Neuronal stem cell (in vitro differentiated cells): ENCODE measurements at regions not wholly inside any gene's neighbourhood (a gene's known extent, or its start where the extent isn't known, plus 50 kb on each side); places are given as distances from the start of the nearest gene placed in this dataset.
"Not testable (repeated sequence)": the region's sequence is repeated elsewhere in the genome, so short reads cannot be mapped to it uniquely, and the experiment has no call there.

Source experiments
- DNase-seq: peaks from one replicate; pipeline ENCODE4 v3.0.0-alpha.2; 2013; ENCODE audit warnings: low spot score
- H2AFZ ChIP-seq: one replicate; pipeline ENCODE4 v1.6.1; 2013; ENCODE audit warnings: mild to moderate bottlenecking, low read length, inconsistent platforms
- H2AK5ac ChIP-seq: 2 replicates; pipeline ENCODE4 v1.6.1; 2013; ENCODE audit warnings: low read depth, mild to moderate bottlenecking, inconsistent platforms, low read length, moderate library complexity, mixed read lengths
- H2BK120ac ChIP-seq: 2 replicates; pipeline ENCODE4 v1.6.1; 2013; ENCODE audit warnings: low read depth, mild to moderate bottlenecking, inconsistent platforms, low read length, moderate library complexity, mixed read lengths
- H2BK12ac ChIP-seq: one replicate; pipeline ENCODE4 v1.6.1; 2013; ENCODE audit warnings: low read length, inconsistent platforms
- H2BK15ac ChIP-seq: 2 replicates; pipeline ENCODE4 v1.6.1; 2013; ENCODE audit warnings: mild to moderate bottlenecking, low read length, inconsistent platforms, mixed read lengths
- H2BK5ac ChIP-seq: one replicate; pipeline ENCODE4 v1.6.1; 2013; ENCODE audit warnings: inconsistent platforms, mild to moderate bottlenecking, low read length, moderate library complexity
- H3K14ac ChIP-seq: one replicate; pipeline ENCODE4 v1.6.1; 2013; ENCODE audit warnings: low read length, inconsistent platforms
- H3K18ac ChIP-seq: 2 replicates; pipeline ENCODE4 v1.6.1; 2013; ENCODE audit warnings: low read length, inconsistent platforms
- H3K23ac ChIP-seq: 2 replicates; pipeline ENCODE4 v1.6.1; 2013; ENCODE audit warnings: low read depth, mild to moderate bottlenecking, mixed read lengths, low read length, inconsistent platforms; ENCODE audit not compliant: poor library complexity
- H3K27ac ChIP-seq: replicated peaks from 3 replicates; pipeline ENCODE4 v1.5.1; 2013; ENCODE audit warnings: low read length, inconsistent platforms
- H3K27me3 ChIP-seq, 3 experiments: 2 replicates each; pipeline ENCODE4 v1.6.1; 2013; ENCODE audit warnings: low read length in 3 of 3, mild to moderate bottlenecking in 2 of 3, inconsistent platforms in 1 of 3, low read depth in 1 of 3, mixed read lengths in 1 of 3, moderate library complexity in 1 of 3; ENCODE audit not compliant: control insufficient read depth in 3 of 3, insufficient read depth in 3 of 3
- H3K36me3 ChIP-seq, 2 donors: replicated peaks in 1 of 2; 2 replicates each; pipeline ENCODE4 v1.6.1; 2013; ENCODE audit warnings: low read length in 2 of 2; ENCODE audit not compliant: control insufficient read depth in 2 of 2, insufficient read depth in 2 of 2
- H3K4ac ChIP-seq: 2 replicates; pipeline ENCODE4 v1.6.1; 2013; ENCODE audit warnings: inconsistent platforms, mild to moderate bottlenecking, low read length, moderate library complexity
- H3K4me1 ChIP-seq, 2 donors: 1 replicate in 1 of 2; 2 replicates in 1 of 2; pipeline ENCODE4 v1.6.1; 2013; ENCODE audit warnings: low read length in 2 of 2, low read depth in 1 of 2; ENCODE audit not compliant: control insufficient read depth in 2 of 2, insufficient read depth in 1 of 2
- H3K4me2 ChIP-seq: one replicate; pipeline ENCODE4 v1.6.1; 2013; ENCODE audit warnings: mild to moderate bottlenecking, low read length, inconsistent platforms; ENCODE audit not compliant: insufficient read depth, poor library complexity, severe bottlenecking
- H3K4me3 ChIP-seq, 2 donors: 2 replicates each; pipeline ENCODE4 v1.5.1; 2013; ENCODE audit warnings: low read length in 2 of 2, mild to moderate bottlenecking in 2 of 2, inconsistent platforms in 1 of 2, moderate library complexity in 1 of 2
- H3K79me1 ChIP-seq: one replicate; pipeline ENCODE4 v1.6.1; 2013; ENCODE audit warnings: low read depth, mild to moderate bottlenecking, inconsistent platforms, low read length, moderate library complexity
- H3K9ac ChIP-seq: one replicate; pipeline ENCODE4 v1.6.1; 2013; ENCODE audit warnings: mild to moderate bottlenecking, low read depth, low read length, inconsistent platforms; ENCODE audit not compliant: poor library complexity
- H3K9me3 ChIP-seq, 2 donors: replicated peaks in 1 of 2; 2 replicates each; pipeline versions ENCODE3 to v1.6.1; 2013; ENCODE audit warnings: low read length in 2 of 2, mild to moderate bottlenecking in 2 of 2, inconsistent platforms in 1 of 2, low read depth in 1 of 2, mixed read lengths in 1 of 2, moderate library complexity in 1 of 2; ENCODE audit not compliant: control insufficient read depth in 2 of 2, insufficient read depth in 1 of 2
- H4K8ac ChIP-seq: one replicate; pipeline ENCODE4 v1.6.1; 2013; ENCODE audit warnings: low read depth, mild to moderate bottlenecking, inconsistent platforms, low read length, moderate library complexity
- H4K91ac ChIP-seq: one replicate; pipeline ENCODE4 v1.6.1; 2013; ENCODE audit warnings: low read length, low read depth, mild to moderate bottlenecking, inconsistent platforms; ENCODE audit not compliant: poor library complexity
- WGBS, 2 donors: extraction: QIAGEN DNeasy Blood & Tissue Kit; methylation state at CpG; one replicate each; pipeline ENCODE4 v1.1.7; 2013; ENCODE audit warnings: missing lambda C conversion rate in 2 of 2, mixed read lengths in 1 of 2; ENCODE audit not compliant: insufficient read length in 2 of 2, insufficient replicate concordance in 1 of 2; ENCODE audit errors: extremely low coverage in 2 of 2; 5-methylcytosine and 5-hydroxymethylcytosine counted together

DNA sequence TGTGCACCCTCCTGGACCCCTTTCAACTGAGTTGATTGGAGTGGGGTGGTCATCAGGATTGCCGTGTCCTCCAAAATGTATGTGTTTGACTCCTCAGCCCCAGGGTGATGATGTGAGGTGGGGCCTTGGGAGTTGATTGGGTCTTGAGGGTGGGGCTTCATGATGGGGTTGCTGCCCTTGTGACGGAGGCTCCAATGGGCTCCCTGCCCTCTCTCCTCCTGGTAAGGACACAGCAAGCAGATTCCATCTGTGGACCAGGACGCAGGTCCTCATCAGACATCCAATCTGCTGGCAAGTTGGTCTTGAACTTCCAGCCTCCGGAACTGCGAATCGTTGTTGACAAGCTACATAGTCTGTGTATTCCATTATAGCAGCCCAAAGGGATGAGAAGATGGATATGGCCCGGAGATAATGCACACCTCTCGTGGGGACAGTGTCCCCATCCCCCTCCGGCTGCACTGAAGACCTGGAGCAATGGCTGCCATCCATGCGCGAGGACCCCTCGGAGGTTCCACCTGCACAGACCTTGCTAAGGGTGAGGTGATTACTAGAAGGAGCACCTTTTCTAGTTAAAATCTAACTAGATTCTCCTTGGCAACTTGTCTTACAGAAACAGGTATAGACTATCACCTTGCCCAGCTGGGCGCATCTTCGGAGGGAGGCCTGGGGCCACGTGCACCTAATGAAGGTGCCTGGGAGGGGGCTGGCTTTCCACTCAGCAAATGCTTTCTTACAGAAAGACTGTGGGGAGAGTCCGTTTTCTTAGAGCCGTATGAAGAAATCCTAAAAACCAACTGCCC is 75.7 kb upstream of the IRX4 start:
- Histone ChIP-seq H3K23ac (no peak overlapping the region), H3K4me1 (peaks cover 0 to 5% of the 10 kb centered on the region in 2 donors), H3K14ac (no peak overlapping the region), H3K4ac (no peak overlapping the region), H4K91ac (no peak overlapping the region), H3K36me3 (no peaks in the 10 kb centered on the region), H2BK15ac (peak overlapping the region; percentile 43), H3K9ac (peak overlapping the region; percentile 32), H2AK5ac (peak overlapping the region; percentile 2), H2BK120ac (no peak overlapping the region), H3K27me3 (no peaks in the 10 kb centered on the region), H3K9me3 (peaks cover 0 to 8% of the 10 kb centered on the region in 2 donors), H3K18ac (no peak overlapping the region), H4K8ac (no peak overlapping the region), H3K4me2 (no peak overlapping the region), H2BK5ac (peak overlapping the region; percentile 34), H2AFZ (no peak overlapping the region), H3K4me3 (no peak overlapping the region), H3K79me1 (no peaks in the 10 kb centered on the region), H3K27ac (no peak overlapping the region), H2BK12ac (no peak overlapping the region)
- WGBS, 2 donors: no CpG with 5 or more reads among the region's 17 CpGs
- no peak for DNase-seq

DNA sequence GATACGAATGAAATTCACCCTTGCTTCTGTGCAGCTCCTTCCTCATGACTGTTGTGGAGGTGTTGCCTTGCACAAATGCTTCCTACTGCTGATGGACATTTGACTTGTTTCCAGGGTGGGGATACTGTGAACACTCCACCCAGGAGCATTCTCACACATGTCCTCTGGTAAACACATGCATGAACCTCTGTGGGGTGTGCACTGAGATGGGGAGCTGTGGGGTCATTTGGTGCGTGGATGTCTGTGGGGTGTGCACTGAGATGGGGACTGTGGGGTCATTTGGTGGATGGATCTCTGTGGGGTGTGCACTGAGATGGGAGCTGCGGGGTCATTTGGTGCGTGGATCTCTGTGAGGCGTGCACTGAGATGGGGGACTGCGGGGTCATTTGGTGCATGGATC is 72.9 kb upstream of the IRX4 start:
- H2BK5ac ChIP-seq: no peak overlapping the region
- H3K9ac ChIP-seq: no peak overlapping the region
- no peak overlapping the region for H4K91ac ChIP-seq
- H2AFZ ChIP-seq: no peak overlapping the region
- H2BK120ac ChIP-seq: no peak overlapping the region
- H3K27ac ChIP-seq: no peak overlapping the region
- no peak overlapping the region for H2BK12ac ChIP-seq
- peaks cover 3% of the 10 kb centered on the region for H3K79me1 ChIP-seq
- no peak overlapping the region for H3K4ac ChIP-seq
- no peak overlapping the region for H2AK5ac ChIP-seq
- no peaks in the 10 kb centered on the region for H3K36me3 ChIP-seq
- H3K9me3 ChIP-seq: peaks cover 0 to 4% of the 10 kb centered on the region in 2 donors
- peaks cover 3 to 10% of the 10 kb centered on the region in 2 donors for H3K4me1 ChIP-seq
- H3K14ac ChIP-seq: no peak overlapping the region
- H3K23ac ChIP-seq: no peak overlapping the region
- no peak overlapping the region for H3K4me3 ChIP-seq
- H2BK15ac ChIP-seq: no peak overlapping the region
- H4K8ac ChIP-seq: no peak overlapping the region
- no peak overlapping the region for H3K18ac ChIP-seq
- peaks cover 0 to 5% (median 0%) of the 10 kb centered on the region in 3 experiments for H3K27me3 ChIP-seq
- DNase-seq: no peak
- no peak overlapping the region for H3K4me2 ChIP-seq
- WGBS, 2 donors: no CpG with 5 or more reads among the region's 6 CpGs

DNA sequence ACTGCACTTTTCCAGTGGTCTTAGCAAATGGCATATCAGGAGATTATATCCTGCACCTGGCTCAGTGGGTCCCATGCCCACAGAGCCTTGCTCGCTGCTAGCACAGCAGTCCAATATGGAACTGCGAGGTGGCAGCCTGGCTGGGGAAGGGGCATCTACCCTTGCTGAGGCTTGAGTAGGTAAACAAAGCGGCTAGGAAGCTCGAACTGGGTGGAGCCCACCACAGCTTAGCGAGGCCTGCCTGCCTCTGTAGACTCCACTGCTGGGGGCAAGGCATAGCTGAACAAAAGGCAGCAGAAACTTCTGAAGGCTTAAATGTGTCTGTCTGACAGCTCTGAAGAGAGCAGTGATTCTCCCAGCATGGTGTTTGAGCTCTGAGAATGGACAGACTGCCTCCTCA is 71.0 kb upstream of the IRX4 start:
- H3K4me2 ChIP-seq, H3K9ac ChIP-seq, H3K27ac ChIP-seq, H2BK120ac ChIP-seq, H2AFZ ChIP-seq, H3K4ac ChIP-seq, H2BK5ac ChIP-seq, H3K14ac ChIP-seq, H4K91ac ChIP-seq, H3K27me3 ChIP-seq, H3K4me1 ChIP-seq, H2BK15ac ChIP-seq, H3K4me3 ChIP-seq, DNase-seq, H3K36me3 ChIP-seq, H3K79me1 ChIP-seq, H3K23ac ChIP-seq, H3K9me3 ChIP-seq: not testable (repeated sequence)
- peak overlapping the region; percentile 43 for H4K8ac ChIP-seq
- WGBS, 2 donors: no CpG with 5 or more reads among the region's 5 CpGs
- peak overlapping the region; percentile 56 for H2AK5ac ChIP-seq
- peak overlapping the region; percentile 57 for H3K18ac ChIP-seq
- H2BK12ac ChIP-seq: peak overlapping the region; percentile 41

DNA sequence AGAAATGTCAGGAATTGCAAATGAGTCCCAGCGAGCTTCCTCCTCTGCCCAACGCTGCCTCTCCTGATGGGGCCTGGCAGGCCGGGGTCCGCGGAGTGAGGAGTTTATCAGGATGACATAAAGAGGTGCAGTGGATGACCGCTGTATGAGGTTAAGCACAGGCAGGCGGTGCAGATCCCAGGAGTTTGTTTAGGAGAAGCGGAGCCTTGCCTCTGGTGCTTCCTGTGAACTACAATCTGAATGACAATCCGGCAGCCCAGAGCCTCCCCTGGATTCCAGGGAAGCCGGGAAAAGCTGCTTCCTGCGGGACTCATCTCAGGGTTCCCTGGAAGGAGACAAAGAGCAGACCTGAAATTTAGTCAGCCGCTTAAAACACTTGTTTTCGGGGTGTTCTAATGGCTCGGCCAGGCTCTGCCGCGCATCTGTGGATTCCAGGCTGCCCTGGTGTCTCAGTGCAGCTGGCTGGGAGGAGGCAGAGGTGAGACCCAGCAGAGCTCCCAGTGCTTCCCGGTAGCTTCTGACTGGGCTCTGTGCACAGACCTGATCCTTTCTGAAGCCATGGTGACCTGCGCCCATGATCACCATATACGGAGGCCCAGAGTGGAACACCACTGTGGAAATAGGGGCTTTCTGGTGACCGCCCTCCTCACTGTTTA is 69.8 kb upstream of the IRX4 start:
- Histone ChIP-seq H3K4me3 (no peak overlapping the region), H2BK15ac (no peak overlapping the region), H2BK5ac (no peak overlapping the region), H3K4ac (no peak overlapping the region), H3K36me3 (no peaks in the 10 kb centered on the region), H3K79me1 (peaks cover 3% of the 10 kb centered on the region), H3K9ac (no peak overlapping the region), H2BK12ac (no peak overlapping the region), H3K27me3 (peaks cover 0 to 5% (median 0%) of the 10 kb centered on the region in 3 experiments), H2AFZ (peak overlapping the region; percentile 82), H2BK120ac (no peak overlapping the region), H3K9me3 (no peaks in the 10 kb centered on the region), H3K23ac (no peak overlapping the region), H4K8ac (no peak overlapping the region), H3K4me1 (peaks cover 3 to 5% of the 10 kb centered on the region in 2 donors), H3K4me2 (no peak overlapping the region), H3K18ac (peak overlapping the region; percentile 2), H2AK5ac (no peak overlapping the region), H3K27ac (no peak overlapping the region), H4K91ac (no peak overlapping the region), H3K14ac (no peak overlapping the region)
- no CpG with 5 or more reads among the region's 20 CpGs for WGBS, 2 donors
- DNase-seq: no peak
